HT-29 (cell line): ENCODE measurements at regions not wholly inside any gene's neighbourhood (a gene's known extent, or its start where the extent isn't known, plus 50 kb on each side); places are given as distances from the start of the nearest gene placed in this dataset. TPM values are rescaled to one million over a fixed set of nuclear protein-coding genes. Genes with fewer than 3 reads are reported as not detected.
"Not testable (repeated sequence)": the region's sequence is repeated elsewhere in the genome, so short reads cannot be mapped to it uniquely, and the experiment has no call there.

Experiments used
- DNase-seq: peaks from one replicate; pipeline ENCODE4 v3.0.0-alpha.2; 2015; ENCODE audit warnings: low spot score
- small RNA-seq: library from RNA; depleted of rRNA; stranded (forward); fragments of <200 nt; gene quantifications from one replicate; pipeline ENCODE3, GENCODE V24; 2014

DNA sequence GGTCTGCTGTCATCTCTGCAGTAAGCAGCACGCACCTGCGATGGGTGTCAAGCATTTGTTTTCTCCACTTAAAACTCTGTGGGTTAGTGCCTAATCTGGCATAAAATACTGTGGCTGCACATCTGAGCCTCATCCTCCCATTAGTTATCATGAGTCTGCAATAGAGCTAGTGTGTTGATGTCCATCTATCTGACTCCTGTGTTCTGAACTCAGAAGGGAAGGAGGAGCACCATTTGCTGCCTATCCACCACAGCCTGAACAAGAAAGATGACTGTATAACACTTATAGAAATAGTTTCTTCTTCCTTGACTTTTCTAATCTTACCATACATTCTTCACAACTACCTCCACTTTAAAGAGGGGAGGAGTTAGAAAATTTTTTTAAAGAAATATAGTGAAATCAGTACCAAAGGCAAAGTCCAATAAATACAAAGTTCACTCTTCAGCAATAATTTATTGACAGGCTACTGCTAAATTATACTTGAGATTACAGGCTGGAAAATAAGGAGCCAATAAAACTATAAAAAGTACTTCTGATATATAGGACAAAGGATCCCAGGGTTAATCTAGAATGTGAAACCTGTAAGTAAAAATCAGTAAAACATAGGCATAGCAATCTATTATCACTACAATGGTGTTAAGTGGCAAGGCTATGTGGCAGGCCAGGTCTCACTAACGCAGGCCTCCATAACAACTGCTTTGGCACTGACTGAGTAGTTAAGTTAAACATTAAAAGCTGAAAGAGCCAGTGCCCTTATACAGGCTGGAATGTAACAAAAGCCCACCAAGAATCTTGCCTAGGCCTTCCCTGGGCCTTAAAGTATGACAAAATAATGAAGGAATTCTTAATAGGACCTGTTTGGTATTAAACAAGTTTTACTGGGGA, 70.2 kb downstream of the LGALS9C start:
- DNase-seq = not testable (repeated sequence)

DNA sequence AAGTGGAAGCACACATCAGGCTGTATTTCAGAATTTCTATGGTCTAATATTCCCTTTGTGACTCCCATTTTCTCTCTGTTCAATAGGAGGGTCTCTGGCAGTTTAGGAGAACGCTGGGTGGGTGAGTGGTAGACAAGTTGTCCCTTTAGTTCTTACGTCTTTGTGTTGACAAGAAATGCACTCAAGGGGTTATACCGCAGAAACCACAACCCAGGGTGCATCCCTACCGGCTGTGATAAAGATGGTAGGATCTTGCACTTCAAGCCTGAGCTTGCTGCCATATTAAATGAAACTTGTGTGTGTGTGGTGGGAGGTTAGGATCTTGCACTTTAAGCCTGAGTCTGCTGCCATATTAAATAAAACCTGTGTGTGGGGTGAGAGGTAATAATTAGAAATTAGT, 80.5 kb downstream of the LGALS9C start:
- DNase-seq = not testable (repeated sequence)

DNA sequence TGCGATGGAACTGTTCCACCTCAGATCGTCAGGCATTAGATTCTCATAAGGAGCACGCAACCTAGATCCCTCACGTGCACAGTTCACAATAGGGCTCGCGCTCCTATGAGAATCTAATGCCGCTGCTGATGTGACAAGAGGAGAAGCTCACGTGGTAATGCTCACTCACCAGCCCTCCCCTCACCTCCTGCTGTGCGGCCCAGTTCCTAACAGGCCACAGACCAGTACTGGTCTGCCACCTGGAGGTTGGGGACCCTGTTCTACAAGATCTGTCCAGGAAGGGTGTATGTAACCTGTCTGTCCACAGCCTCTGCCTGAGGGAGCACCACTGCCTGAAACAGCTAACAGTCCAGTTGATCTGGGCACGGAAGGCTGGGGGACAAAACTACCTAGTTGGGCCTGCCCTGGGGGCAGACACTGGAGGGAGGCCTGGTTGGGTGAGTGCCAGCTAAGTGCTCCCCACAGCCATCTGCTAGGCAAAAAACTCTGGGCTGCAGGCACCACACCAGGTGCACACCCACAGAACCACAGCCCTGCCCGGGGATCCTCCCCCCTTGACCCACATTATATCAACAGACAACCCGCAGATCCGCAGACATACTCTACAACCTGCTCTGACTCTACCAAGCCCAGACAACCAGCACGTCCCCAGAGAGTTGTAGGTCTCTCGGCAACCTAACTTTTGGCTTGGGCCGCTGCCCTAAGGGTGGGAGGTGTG, 80.7 kb downstream of the TBC1D28 start:
- not testable (repeated sequence) for DNase-seq

DNA sequence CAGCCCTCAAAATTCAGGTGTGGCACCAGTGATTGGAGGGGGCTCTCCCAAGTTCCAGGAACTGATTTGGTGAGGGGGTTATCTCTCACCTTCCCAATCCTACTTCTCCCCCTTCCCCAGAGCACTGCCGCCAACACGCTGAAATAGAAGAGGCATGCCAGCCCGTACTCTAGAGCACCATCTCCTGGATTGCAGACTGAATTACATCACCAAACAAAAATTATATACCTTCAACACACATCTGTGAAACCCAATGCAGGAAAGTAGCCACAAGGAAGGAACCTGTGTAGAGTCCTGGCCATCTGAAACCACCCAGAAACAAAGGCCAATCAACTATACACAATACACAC, 80.1 kb downstream of the TBC1D28 start:
- peak; percentile 7 for DNase-seq

DNA sequence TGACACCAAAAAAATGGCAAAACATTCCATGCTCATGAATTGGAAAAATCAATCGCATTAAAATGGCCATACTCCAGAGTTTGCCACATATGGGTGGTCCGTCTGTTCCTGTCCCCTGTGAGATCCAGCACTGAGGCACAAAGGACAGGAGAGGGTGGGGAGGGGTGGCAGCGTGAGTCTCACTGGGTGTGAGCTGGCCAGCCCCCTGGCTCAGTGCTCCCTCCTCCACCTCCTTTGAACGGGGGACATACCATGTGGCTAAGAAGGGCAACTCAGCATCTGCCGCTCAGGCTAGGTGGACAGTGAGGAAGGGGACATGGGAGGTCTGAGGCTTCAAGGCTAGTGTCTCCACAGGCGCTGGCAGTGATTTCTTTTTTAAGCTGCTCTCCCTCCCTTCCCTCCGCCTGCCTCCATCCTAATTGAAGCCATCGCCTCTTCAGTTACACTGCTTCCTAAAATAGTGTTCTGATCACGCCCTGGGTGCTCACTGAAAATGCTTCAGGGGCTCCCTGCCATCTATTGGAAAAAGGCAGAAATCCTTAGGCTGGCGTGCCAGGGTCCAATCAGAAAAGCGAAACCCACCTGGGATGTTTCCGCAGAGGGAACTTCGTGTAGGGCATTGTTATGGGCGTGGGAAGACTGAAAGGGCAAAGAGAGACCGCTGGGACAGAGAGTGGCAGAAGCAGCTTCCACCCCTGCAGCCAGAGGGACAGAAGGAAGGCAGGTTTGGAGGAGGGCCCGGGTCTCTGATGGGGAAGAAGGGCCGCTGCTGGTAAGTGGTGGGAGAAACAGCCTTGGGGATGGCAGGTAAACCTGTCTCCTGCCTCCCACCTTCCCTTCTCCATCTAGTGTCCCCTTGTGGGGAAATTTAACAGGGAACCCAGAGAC, 75.8 kb downstream of the TBC1D28 start:
- DNase-seq = not testable (repeated sequence)

DNA sequence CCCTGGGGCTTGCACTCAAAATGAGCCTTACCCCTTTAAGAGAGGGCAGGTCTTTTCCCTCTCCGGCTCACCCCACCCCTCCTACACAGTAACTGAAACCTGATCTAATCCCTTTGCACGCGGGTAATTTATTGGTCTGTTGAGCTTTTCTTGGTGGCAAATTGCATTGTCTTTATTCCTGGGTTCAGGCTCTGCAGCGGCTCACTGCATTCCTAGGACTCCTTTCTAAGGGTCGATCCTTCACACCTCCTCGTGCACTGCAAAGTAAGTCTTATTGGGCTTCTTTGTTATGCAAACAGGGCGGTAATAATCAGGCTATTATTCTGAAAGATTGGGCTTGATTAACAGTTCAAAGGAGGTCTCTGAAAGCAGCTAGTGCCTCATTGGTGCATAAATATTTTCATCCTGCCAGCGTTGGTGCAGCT, 74.7 kb downstream of the TBC1D28 start:
- peak; percentile 2 for DNase-seq

DNA sequence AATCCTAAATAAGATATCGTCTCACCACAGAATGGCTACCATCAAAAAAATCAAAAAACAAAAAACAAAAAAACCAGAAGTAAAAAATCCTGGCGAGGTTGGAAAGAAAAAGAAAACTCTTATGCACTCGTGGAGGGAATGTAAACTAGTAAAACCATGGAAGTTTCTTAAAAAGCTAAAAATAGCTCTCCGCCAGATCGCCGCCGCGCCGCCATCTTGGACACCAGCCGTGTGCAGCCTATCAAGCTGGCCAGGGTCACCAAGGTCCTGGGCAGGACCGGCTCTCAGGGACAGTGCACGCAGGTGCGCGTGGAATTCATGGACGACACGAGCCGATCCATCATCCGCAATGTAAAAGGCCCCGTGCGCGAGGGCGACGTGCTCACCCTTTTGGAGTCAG, 71.7 kb downstream of the TBC1D28 start:
- DNase-seq = not testable (repeated sequence)

DNA sequence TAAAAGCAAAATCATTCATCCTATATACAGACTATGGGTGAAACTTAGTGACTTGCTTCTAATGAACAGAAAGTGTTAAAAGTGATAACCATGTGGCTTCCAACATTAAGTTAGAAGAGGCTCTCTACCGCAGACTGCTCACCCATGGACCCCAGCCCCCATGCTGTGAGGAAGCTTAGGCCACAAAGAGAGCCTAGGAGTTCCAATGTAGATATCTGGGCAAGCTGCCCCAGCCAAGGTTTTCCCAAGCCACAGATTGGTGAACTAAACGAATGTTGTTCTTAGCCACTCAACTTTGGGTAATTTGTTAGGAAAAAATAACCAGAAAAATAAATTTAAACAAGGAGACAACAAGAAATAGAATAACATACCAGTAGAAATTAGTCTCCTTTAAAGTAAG, 70.1 kb downstream of the TBC1D28 start:
- not testable (repeated sequence) for DNase-seq

Small RNA genes in the stretch of these regions (small RNA-seq; reads per million reads assigned to genes)
- gene AC107983.1 = not detected
